Fibroblast of mammary gland (primary cell): ENCODE measurements at regions not wholly inside any gene's neighbourhood (a gene's known extent, or its start where the extent isn't known, plus 50 kb on each side); places are given as distances from the start of the nearest gene placed in this dataset.
"Not testable (repeated sequence)": the region's sequence is repeated elsewhere in the genome, so short reads cannot be mapped to it uniquely, and the experiment has no call there.

ENCODE experiments used
- DNase-seq: peaks from one replicate; pipeline ENCODE4 v3.0.0-alpha.2; 2010; ENCODE audit warnings: low read depth
- H3K4me3 ChIP-seq: 2 replicates; pipeline ENCODE4 v1.5.1; 2011; ENCODE audit warnings: low read depth, mild to moderate bottlenecking, low read length, moderate library complexity; ENCODE audit not compliant: control insufficient read depth
- TF ChIP-seq, protein P1 (sequence below): conservative IDR thresholded peaks from 2 replicates; pipeline ENCODE4 v1.5.1; 2011; ENCODE audit warnings: low read depth, low read length, inconsistent platforms; ENCODE audit not compliant: control insufficient read depth, insufficient read depth

DNA sequence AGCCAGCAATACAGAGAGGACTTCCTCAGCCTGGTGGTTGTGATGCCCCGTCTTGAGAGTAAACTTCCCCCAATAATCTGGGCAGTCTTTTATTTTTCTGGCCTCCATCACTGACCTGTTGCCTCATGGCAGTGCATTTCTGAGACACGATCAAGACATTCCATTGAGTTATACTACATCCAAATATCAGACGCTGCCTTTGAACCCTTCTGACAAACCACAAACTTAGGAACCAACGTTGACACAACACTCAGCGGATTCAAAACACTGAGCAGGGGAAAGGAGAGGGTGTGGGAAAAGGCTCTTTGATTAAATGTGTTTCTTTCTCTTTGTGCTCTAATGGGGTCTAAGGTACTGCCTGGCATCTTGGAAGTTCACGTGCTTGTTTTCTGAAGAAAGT is 100.7 kb upstream of the TBX5 start:
- no peak overlapping the region for H3K4me3 ChIP-seq
- DNase-seq, result no peak
- TF ChIP-seq, protein P1, sequence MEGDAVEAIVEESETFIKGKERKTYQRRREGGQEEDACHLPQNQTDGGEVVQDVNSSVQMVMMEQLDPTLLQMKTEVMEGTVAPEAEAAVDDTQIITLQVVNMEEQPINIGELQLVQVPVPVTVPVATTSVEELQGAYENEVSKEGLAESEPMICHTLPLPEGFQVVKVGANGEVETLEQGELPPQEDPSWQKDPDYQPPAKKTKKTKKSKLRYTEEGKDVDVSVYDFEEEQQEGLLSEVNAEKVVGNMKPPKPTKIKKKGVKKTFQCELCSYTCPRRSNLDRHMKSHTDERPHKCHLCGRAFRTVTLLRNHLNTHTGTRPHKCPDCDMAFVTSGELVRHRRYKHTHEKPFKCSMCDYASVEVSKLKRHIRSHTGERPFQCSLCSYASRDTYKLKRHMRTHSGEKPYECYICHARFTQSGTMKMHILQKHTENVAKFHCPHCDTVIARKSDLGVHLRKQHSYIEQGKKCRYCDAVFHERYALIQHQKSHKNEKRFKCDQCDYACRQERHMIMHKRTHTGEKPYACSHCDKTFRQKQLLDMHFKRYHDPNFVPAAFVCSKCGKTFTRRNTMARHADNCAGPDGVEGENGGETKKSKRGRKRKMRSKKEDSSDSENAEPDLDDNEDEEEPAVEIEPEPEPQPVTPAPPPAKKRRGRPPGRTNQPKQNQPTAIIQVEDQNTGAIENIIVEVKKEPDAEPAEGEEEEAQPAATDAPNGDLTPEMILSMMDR, result no peak

GRCh38 chr12:114504311-114504710 is 98.4 kb upstream of the TBX5 start:
- TF ChIP-seq, protein P1, result no peak
- H3K4me3 ChIP-seq, result no peak overlapping the region
- DNase-seq, result no peak

GRCh38 chr12:114501474-114501807 is 95.5 kb upstream of the TBX5 start:
- TF ChIP-seq, protein P1, result no peak
- H3K4me3 ChIP-seq, result no peak overlapping the region
- no peak for DNase-seq

GRCh38 chr12:114500775-114501473 is 95.0 kb upstream of the TBX5 start:
- TF ChIP-seq, protein P1, result no peak
- DNase-seq, result no peak
- H3K4me3 ChIP-seq, result no peak overlapping the region

DNA sequence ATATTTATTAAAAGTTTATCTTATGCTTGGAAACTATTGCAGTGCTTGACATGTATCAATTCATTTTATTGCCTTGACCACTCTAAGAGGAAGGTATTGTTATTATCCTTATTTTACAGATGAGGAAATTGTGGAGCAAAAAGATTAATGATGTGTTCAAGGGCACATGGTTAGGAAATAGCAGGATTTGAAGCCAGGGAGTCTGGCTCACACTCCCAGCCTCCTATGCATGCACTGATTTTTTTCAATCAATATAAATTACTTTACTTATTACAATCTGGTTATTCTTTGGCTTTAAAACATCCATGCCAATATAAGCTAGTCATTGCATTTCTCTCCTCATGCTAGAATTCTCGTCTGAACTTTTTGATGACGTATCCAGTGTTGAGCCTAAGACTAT is 94.2 kb upstream of the TBX5 start:
- TF ChIP-seq, protein P1, result no peak
- H3K4me3 ChIP-seq, result no peak overlapping the region

DNA sequence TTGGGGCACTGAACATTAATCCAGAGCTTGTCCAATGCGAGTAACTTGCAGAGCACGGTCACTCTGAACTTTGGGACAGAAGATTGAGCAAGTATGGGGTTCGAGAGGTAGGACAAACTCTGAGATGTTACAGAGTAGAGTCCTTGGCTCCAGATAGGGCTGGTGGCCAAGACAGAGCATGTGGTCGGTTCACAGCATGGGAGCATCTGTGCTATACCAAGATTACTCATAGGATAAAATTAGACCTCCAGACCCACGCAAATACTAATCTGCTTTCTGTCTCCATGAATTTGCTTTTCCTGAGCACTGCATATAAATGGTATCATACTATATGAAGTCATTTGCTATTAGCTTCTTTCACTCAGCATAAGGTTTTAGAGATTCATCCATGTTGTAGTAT is 93.4 kb upstream of the TBX5 start:
- peak; percentile 66 for DNase-seq
- no peak overlapping the region for H3K4me3 ChIP-seq
- TF ChIP-seq, protein P1, result no peak

More for the DNA sequence above, 94.2 kb upstream of the TBX5 start:
- peak; percentile 26 for DNase-seq

DNA sequence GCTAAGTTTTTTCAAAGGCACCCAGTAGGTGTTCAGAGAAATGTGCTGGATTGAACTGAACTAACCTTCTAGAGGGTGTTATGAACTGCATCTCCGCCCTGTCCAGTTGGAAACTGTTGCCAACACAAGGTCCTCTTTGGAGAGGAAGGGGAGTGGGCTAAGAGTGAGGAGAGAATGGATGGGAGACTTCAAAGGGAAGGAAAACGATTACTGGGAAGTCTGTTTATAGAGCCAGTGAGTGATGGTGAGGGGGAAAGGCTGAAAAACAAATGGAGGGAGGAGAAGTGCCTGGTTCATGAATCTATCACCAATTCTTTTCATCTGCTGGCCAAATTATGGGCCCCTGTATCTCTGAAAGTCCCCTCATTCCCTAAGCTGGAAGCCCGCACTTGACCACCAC is 86.0 kb upstream of the TBX5 start:
- no peak overlapping the region for H3K4me3 ChIP-seq
- TF ChIP-seq, protein P1, result no peak
- no peak for DNase-seq

GRCh38 chr12:114484822-114485459 is 79.0 kb upstream of the TBX5 start:
- not testable (repeated sequence) for DNase-seq, H3K4me3 ChIP-seq
